ENCODE measurements at regions not wholly inside any gene's neighbourhood (a gene's known extent, or its start where the extent isn't known, plus 50 kb on each side); places are given as distances from the start of the nearest gene placed in this dataset.
"Not testable (repeated sequence)": the region's sequence is repeated elsewhere in the genome, so short reads cannot be mapped to it uniquely, and the experiment has no call there.

DNA sequence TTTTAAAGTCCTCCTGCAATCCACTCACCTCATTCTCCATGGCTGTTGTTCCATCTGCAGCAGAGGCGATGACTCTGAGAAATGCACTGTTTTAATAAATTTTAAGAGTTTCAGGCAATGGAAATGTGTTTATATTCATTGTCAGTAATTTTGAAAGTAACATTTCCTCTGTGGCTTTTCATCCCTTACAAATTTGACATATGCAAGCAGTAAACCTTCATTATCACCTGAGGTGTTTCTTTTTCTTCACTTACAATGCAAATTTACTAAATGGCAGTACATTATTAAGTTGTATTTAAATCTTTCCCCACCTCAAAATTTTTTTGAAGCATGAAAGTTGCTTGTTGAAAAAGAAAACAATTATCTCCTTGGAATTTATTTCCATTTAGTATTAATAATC lies 136.9 kb downstream of the DIRAS2 start:
- Histone ChIP-seq H3K9me2 (ENCODE audit: insufficient read depth, low read length) (no peaks in the 10 kb centered on the region), H2AFZ (ENCODE audit: low read length) (no peak overlapping the region), H3K4me3 (ENCODE audit: low read depth, low read length, poor library complexity, severe bottlenecking) (no peak overlapping the region), H3K79me2 (ENCODE audit: insufficient read depth, low read depth, low read length) (no peaks in the 10 kb centered on the region), H3K9me3 (ENCODE audit: low read length) (no peaks in the 10 kb centered on the region), H4K20me1 (ENCODE audit: insufficient read depth, low read length) (no peaks in the 10 kb centered on the region), H3K4me2 (ENCODE audit: low read length) (no peak overlapping the region), H3K4me1 (ENCODE audit: insufficient read depth, low read length, poor library complexity, severe bottlenecking) (no peaks in the 10 kb centered on the region), H3K27ac (ENCODE audit: low read depth, low read length, poor library complexity, severe bottlenecking) (no peak overlapping the region), H3K36me3 (ENCODE audit: insufficient read depth, low read length) (no peaks in the 10 kb centered on the region)
- ChIA-PET CTCF (ENCODE audit: unreplicated experiment) (no interaction called here), POLR2A (no interaction called here)
- DNase-seq (ENCODE audit: low spot score) = no peak
- intact Hi-C loops (cut with micrococcal nuclease; ENCODE audit: unreplicated experiment) = no loop called here
- BruUV-seq (replicated peaks) = no TSS peak
- no peak for TF ChIP-seq EZH2phosphoT487 (IDR thresholded peaks at IDR 0.05; ENCODE audit: borderline replicate concordance, low read depth, low read length)
- TF ChIP-seq, protein P1, sequence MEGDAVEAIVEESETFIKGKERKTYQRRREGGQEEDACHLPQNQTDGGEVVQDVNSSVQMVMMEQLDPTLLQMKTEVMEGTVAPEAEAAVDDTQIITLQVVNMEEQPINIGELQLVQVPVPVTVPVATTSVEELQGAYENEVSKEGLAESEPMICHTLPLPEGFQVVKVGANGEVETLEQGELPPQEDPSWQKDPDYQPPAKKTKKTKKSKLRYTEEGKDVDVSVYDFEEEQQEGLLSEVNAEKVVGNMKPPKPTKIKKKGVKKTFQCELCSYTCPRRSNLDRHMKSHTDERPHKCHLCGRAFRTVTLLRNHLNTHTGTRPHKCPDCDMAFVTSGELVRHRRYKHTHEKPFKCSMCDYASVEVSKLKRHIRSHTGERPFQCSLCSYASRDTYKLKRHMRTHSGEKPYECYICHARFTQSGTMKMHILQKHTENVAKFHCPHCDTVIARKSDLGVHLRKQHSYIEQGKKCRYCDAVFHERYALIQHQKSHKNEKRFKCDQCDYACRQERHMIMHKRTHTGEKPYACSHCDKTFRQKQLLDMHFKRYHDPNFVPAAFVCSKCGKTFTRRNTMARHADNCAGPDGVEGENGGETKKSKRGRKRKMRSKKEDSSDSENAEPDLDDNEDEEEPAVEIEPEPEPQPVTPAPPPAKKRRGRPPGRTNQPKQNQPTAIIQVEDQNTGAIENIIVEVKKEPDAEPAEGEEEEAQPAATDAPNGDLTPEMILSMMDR (conservative IDR thresholded peaks at IDR 0.05; ENCODE audit: low read length) = no peak

DNA sequence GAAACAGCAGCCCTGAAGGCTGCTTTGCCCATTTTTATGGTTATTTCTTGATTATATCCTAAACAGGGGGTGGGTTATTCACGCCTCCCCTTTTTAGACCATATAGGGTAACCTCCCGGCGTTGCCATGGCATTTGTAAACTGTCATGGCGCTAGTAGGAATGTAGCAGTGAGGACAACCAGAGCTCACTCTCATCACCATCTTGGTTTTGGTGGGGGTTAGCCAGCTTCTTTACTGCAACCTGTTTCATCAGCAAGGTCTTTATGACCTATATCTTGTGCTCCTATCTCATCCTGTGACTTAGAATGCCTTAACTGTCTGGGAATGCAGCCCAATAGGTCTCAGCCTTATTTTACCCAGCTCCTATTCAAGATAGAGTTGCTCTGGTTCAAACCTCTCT lies 136.2 kb downstream of the DIRAS2 start:
- H3K9me2 ChIP-seq (ENCODE audit: insufficient read depth, low read length); H3K4me3 ChIP-seq (ENCODE audit: low read depth, low read length, poor library complexity, severe bottlenecking); CTCF ChIA-PET (ENCODE audit: unreplicated experiment); H3K36me3 ChIP-seq (ENCODE audit: insufficient read depth, low read length); H4K20me1 ChIP-seq (ENCODE audit: insufficient read depth, low read length); H3K79me2 ChIP-seq (ENCODE audit: insufficient read depth, low read depth, low read length); H3K4me1 ChIP-seq (ENCODE audit: insufficient read depth, low read length, poor library complexity, severe bottlenecking); BruUV-seq (replicated peaks); H3K9me3 ChIP-seq (ENCODE audit: low read length); POLR2A ChIA-PET; H3K27ac ChIP-seq (ENCODE audit: low read depth, low read length, poor library complexity, severe bottlenecking); intact Hi-C loops (cut with micrococcal nuclease; ENCODE audit: unreplicated experiment); DNase-seq (ENCODE audit: low spot score); H3K4me2 ChIP-seq (ENCODE audit: low read length); H2AFZ ChIP-seq (ENCODE audit: low read length): not testable (repeated sequence)

DNA sequence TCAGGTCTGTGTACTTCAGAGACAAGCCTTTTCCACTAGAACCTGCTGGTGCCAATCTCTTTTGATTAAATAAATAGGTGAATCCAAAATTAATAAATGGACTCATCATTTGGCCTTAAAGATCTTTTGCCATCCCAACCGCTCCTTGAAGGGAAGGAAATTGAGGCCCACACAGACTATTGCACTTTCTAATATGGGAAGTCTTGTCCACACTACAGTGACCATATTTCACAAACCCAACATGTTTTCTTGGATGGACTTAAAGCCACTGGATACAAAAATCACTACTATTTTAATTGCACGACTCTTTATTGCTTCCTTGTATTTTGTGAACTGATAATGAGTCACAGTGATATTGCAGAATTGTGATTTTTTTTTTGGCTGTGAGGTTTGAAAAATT lies 135.0 kb downstream of the DIRAS2 start:
- intact Hi-C loops (cut with micrococcal nuclease; ENCODE audit: unreplicated experiment) = no loop called here
- CTCF ChIA-PET (ENCODE audit: unreplicated experiment) = no interaction called here

More for the DNA sequence above, 135.0 kb downstream of the DIRAS2 start:
- Histone ChIP-seq H3K79me2 (ENCODE audit: insufficient read depth, low read depth, low read length) (no peaks in the 10 kb centered on the region), H3K36me3 (ENCODE audit: insufficient read depth, low read length) (no peaks in the 10 kb centered on the region), H3K4me3 (ENCODE audit: low read depth, low read length, poor library complexity, severe bottlenecking) (no peak overlapping the region), H2AFZ (ENCODE audit: low read length) (no peak overlapping the region), H3K27ac (ENCODE audit: low read depth, low read length, poor library complexity, severe bottlenecking) (no peak overlapping the region), H4K20me1 (ENCODE audit: insufficient read depth, low read length) (no peaks in the 10 kb centered on the region), H3K4me1 (ENCODE audit: insufficient read depth, low read length, poor library complexity, severe bottlenecking) (no peaks in the 10 kb centered on the region), H3K9me2 (ENCODE audit: insufficient read depth, low read length) (no peaks in the 10 kb centered on the region), H3K4me2 (ENCODE audit: low read length) (no peak overlapping the region), H3K9me3 (ENCODE audit: low read length) (no peaks in the 10 kb centered on the region)
- TF ChIP-seq, protein P1 (conservative IDR thresholded peaks at IDR 0.05; ENCODE audit: low read length) = no peak
- TF ChIP-seq EZH2phosphoT487 (IDR thresholded peaks at IDR 0.05; ENCODE audit: borderline replicate concordance, low read depth, low read length) = no peak
- BruUV-seq (replicated peaks) = no TSS peak
- DNase-seq (ENCODE audit: low spot score) = no peak
- POLR2A ChIA-PET = no interaction called here

Data from OCI-LY7 (cell line).